CD14-positive monocyte (primary cell): ENCODE measurements at regions not wholly inside any gene's neighbourhood (a gene's known extent, or its start where the extent isn't known, plus 50 kb on each side); places are given as distances from the start of the nearest gene placed in this dataset.

ENCODE experiments used
- DNase-seq, 3 donors: peaks; one replicate each; pipeline ENCODE4 v3.0.0-alpha.2; 2011 to 2022
- H2AFZ ChIP-seq: 2 replicates; pipeline ENCODE4 v1.6.0; 2012; ENCODE audit warnings: mild to moderate bottlenecking, low read depth, low read length, inconsistent platforms; ENCODE audit not compliant: insufficient read depth, poor library complexity, severe bottlenecking
- H3K27ac ChIP-seq, 2 donors: 1 replicate in 1 of 2; 2 replicates in 1 of 2; pipeline ENCODE4 v1.5.1; 2012 to 2013; ENCODE audit warnings: low read length in 2 of 2, control low read depth in 1 of 2, inconsistent platforms in 1 of 2, low read depth in 1 of 2, mild to moderate bottlenecking in 1 of 2
- H3K27me3 ChIP-seq, 2 donors: one replicate each; pipeline versions ENCODE4 v1.6.0 to v1.6.1; 2011 to 2013; ENCODE audit warnings: low read length in 2 of 2; ENCODE audit not compliant: control insufficient read depth in 2 of 2, insufficient read depth in 2 of 2
- H3K36me3 ChIP-seq, 2 donors: replicated peaks in 1 of 2; 1 replicate in 1 of 2; 2 replicates in 1 of 2; pipeline versions ENCODE4 v1.5.1 to v1.6.1; 2012 to 2013; ENCODE audit warnings: low read length in 2 of 2, control low read depth in 1 of 2, inconsistent platforms in 1 of 2, mild to moderate bottlenecking in 1 of 2; ENCODE audit not compliant: insufficient read depth in 2 of 2, control insufficient read depth in 1 of 2
- H3K4me1 ChIP-seq, 2 donors: 1 replicate in 1 of 2; 2 replicates in 1 of 2; pipeline versions ENCODE4 v1.5.1 to v1.6.1; 2012 to 2013; ENCODE audit warnings: low read length in 2 of 2, control low read depth in 1 of 2, inconsistent platforms in 1 of 2, mild to moderate bottlenecking in 1 of 2, moderate library complexity in 1 of 2; ENCODE audit not compliant: insufficient read depth in 2 of 2, control insufficient read depth in 1 of 2
- H3K4me2 ChIP-seq: replicated peaks from 2 replicates; pipeline ENCODE3; 2012; ENCODE audit warnings: low read length, moderate library complexity, mild to moderate bottlenecking; ENCODE audit not compliant: poor library complexity, severe bottlenecking; ENCODE audit errors: extremely low read depth
- H3K4me3 ChIP-seq, 3 experiments: fragments of 200-600 bp in 1 of 3; sonication (generic) in 1 of 3; replicated peaks in 1 of 3; 1 replicate in 2 of 3; 2 replicates in 1 of 3; pipeline ENCODE4 v1.5.1; 2011 to 2013; ENCODE audit warnings: low read length in 3 of 3, mild to moderate bottlenecking in 3 of 3, control low read depth in 2 of 3, low read depth in 2 of 3, inconsistent platforms in 1 of 3, moderate library complexity in 1 of 3
- H3K79me2 ChIP-seq: 2 replicates; pipeline ENCODE4 v1.6.0; 2012; ENCODE audit warnings: mild to moderate bottlenecking, control low read depth, inconsistent platforms, low read length, moderate library complexity; ENCODE audit not compliant: insufficient read depth
- H3K9ac ChIP-seq: 2 replicates; pipeline ENCODE4 v1.6.0; 2017; ENCODE audit warnings: low read length, mild to moderate bottlenecking; ENCODE audit not compliant: insufficient read depth, poor library complexity, severe bottlenecking
- H3K9me3 ChIP-seq, 2 donors: replicated peaks in 1 of 2; 1 replicate in 1 of 2; 2 replicates in 1 of 2; pipeline versions ENCODE4 v1.5.1 to v1.6.1; 2012 to 2013; ENCODE audit warnings: low read length in 2 of 2, control low read depth in 1 of 2; ENCODE audit not compliant: control insufficient read depth in 1 of 2, insufficient read depth in 1 of 2
- H4K20me1 ChIP-seq: 2 replicates; pipeline ENCODE4 v1.6.0; 2012; ENCODE audit warnings: mild to moderate bottlenecking, low read length, control low read depth, moderate library complexity; ENCODE audit not compliant: insufficient read depth
- H3K27ac Mint-ChIP-seq, 7 donors: one replicate each; pipeline ENCODE4 v1.8.0; 2020; ENCODE audit warnings: mild to moderate bottlenecking in 7 of 7, mixed read lengths in 7 of 7, moderate library complexity in 6 of 7, inconsistent platforms in 2 of 7
- H3K27me3 Mint-ChIP-seq, 3 donors: one replicate each; pipeline ENCODE4 v1.8.0; 2021 to 2022; ENCODE audit warnings: low read depth in 3 of 3, mild to moderate bottlenecking in 3 of 3, mixed read lengths in 3 of 3, moderate library complexity in 3 of 3, inconsistent platforms in 1 of 3
- H3K36me3 Mint-ChIP-seq, 2 donors: one replicate each; pipeline ENCODE4 v1.8.0; 2020; ENCODE audit warnings: mixed read lengths in 2 of 2, inconsistent platforms in 1 of 2, mild to moderate bottlenecking in 1 of 2
- H3K4me1 Mint-ChIP-seq: one replicate; pipeline ENCODE4 v1.8.0; 2020; ENCODE audit warnings: mild to moderate bottlenecking, mixed read lengths
- H3K4me3 Mint-ChIP-seq, 2 donors: one replicate each; pipeline ENCODE4 v1.8.0; 2020; ENCODE audit warnings: mild to moderate bottlenecking in 2 of 2, mixed read lengths in 2 of 2, moderate library complexity in 1 of 2
- H3K9me3 Mint-ChIP-seq, 7 donors: one replicate each; pipeline ENCODE4 v1.8.0; 2020 to 2022; ENCODE audit warnings: mixed read lengths in 7 of 7, mild to moderate bottlenecking in 6 of 7, moderate library complexity in 6 of 7, inconsistent platforms in 2 of 7
- WGBS: methylation state at CpG from one replicate; pipeline ENCODE4 v1.1.5; 2013; ENCODE audit warnings: missing lambda C conversion rate; ENCODE audit not compliant: insufficient coverage; 5-methylcytosine and 5-hydroxymethylcytosine counted together
- intact Hi-C, 2 donors: fragments of 100-400 bp; cut with micrococcal nuclease; formaldehyde crosslinking; loops; one replicate each; pipeline versions ENCODE4 v1.15.0 to v1.15.1; 2023
- TF ChIP-seq, protein P1 (sequence below): fragments of 200-600 bp; IDR thresholded peaks from one replicate; pipeline ENCODE4 v1.8.0; 2022; ENCODE audit warnings: antibody characterized with exemption, mild to moderate bottlenecking

- TF ChIP-seq, protein P1, sequence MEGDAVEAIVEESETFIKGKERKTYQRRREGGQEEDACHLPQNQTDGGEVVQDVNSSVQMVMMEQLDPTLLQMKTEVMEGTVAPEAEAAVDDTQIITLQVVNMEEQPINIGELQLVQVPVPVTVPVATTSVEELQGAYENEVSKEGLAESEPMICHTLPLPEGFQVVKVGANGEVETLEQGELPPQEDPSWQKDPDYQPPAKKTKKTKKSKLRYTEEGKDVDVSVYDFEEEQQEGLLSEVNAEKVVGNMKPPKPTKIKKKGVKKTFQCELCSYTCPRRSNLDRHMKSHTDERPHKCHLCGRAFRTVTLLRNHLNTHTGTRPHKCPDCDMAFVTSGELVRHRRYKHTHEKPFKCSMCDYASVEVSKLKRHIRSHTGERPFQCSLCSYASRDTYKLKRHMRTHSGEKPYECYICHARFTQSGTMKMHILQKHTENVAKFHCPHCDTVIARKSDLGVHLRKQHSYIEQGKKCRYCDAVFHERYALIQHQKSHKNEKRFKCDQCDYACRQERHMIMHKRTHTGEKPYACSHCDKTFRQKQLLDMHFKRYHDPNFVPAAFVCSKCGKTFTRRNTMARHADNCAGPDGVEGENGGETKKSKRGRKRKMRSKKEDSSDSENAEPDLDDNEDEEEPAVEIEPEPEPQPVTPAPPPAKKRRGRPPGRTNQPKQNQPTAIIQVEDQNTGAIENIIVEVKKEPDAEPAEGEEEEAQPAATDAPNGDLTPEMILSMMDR: no peak
- H2AFZ ChIP-seq: peak overlapping the region; percentile 1
- no peaks in the 10 kb centered on the region for H3K4me1 Mint-ChIP-seq
Observed at GRCh38 chr1:99181892-99182291, 82.4 kb upstream of the PLPPR4 start.

GRCh38 chr1:99185196-99185595 lies 79.1 kb upstream of the PLPPR4 start:
- Histone ChIP-seq H3K9me3 (no peaks in the 10 kb centered on the region), H3K36me3 (no peaks in the 10 kb centered on the region), H3K27ac (no peak overlapping the region), H3K9ac (no peak overlapping the region), H3K4me2 (no peak overlapping the region), H3K4me3 (no peak overlapping the region), H2AFZ (no peak overlapping the region), H4K20me1 (no peaks in the 10 kb centered on the region), H3K27me3 (no peaks in the 10 kb centered on the region), H3K79me2 (no peaks in the 10 kb centered on the region), H3K4me1 (no peaks in the 10 kb centered on the region)
- DNase-seq: no peak
- Mint-ChIP-seq H3K4me3 (no peak overlapping the region), H3K27ac (no peak overlapping the region), H3K4me1 (no peaks in the 10 kb centered on the region), H3K27me3 (peaks cover 0 to 1% (median 0%) of the 10 kb centered on the region in 3 donors), H3K9me3 (peaks cover 0 to 4% (median 0%) of the 10 kb centered on the region in 7 donors), H3K36me3 (no peaks in the 10 kb centered on the region)
- no CpG with 5 or more reads among the region's 3 CpGs for WGBS
- intact Hi-C loops: no loop called here
- TF ChIP-seq, protein P1: no peak

More at GRCh38 chr1:99181892-99182291, 82.4 kb upstream of the PLPPR4 start:
- no peak overlapping the region for H3K9ac ChIP-seq
- no peaks in the 10 kb centered on the region for H3K4me1 ChIP-seq
- 100% methylated on average over 1 of the region's 2 CpGs for WGBS
- peaks cover 0 to 3% (median 0%) of the 10 kb centered on the region in 7 donors for H3K9me3 Mint-ChIP-seq
- H3K27me3 ChIP-seq: no peaks in the 10 kb centered on the region
- H3K27ac Mint-ChIP-seq: no peak overlapping the region
- H3K4me3 ChIP-seq: no peak overlapping the region
- no peak for DNase-seq
- intact Hi-C loops: loop anchor here (5.0 kb wide), 1 partner anchor 525 kb away; no protein-coding TSS in a partner anchor
- no peak overlapping the region for H3K27ac ChIP-seq
- no peaks in the 10 kb centered on the region for H4K20me1 ChIP-seq
- peaks cover 0 to 4% (median 0%) of the 10 kb centered on the region in 3 donors for H3K27me3 Mint-ChIP-seq
- no peaks in the 10 kb centered on the region for H3K36me3 ChIP-seq
- H3K4me2 ChIP-seq: no peak overlapping the region
- H3K9me3 ChIP-seq: no peaks in the 10 kb centered on the region
- no peaks in the 10 kb centered on the region for H3K36me3 Mint-ChIP-seq
- H3K79me2 ChIP-seq: no peaks in the 10 kb centered on the region
- H3K4me3 Mint-ChIP-seq: no peak overlapping the region
